Colonic mucosa (tissue), 4 donors: ENCODE measurements at regions not wholly inside any gene's neighbourhood (a gene's known extent, or its start where the extent isn't known, plus 50 kb on each side); places are given as distances from the start of the nearest gene placed in this dataset.

Source experiments
- DNase-seq: peaks from one replicate; pipeline ENCODE4 v3.0.0-alpha.2; 2020
- H3K27ac ChIP-seq: fragments of 200-600 bp; one replicate; pipeline ENCODE4 v1.8.0; 2021
- H3K27me3 ChIP-seq: fragments of 200-600 bp; one replicate; pipeline ENCODE4 v1.8.0; 2021
- H3K36me3 ChIP-seq: fragments of 200-600 bp; one replicate; pipeline ENCODE4 v1.8.0; 2021
- H3K4me1 ChIP-seq: fragments of 200-600 bp; one replicate; pipeline ENCODE4 v1.8.0; 2021; ENCODE audit warnings: mild to moderate bottlenecking
- H3K4me3 ChIP-seq: fragments of 200-600 bp; one replicate; pipeline ENCODE4 v1.8.0; 2021
- H3K9ac ChIP-seq, 2 donors: one replicate each; pipeline ENCODE4 v1.7.0; 2013; ENCODE audit warnings: control low read depth in 2 of 2, low read depth in 2 of 2, low read length in 2 of 2
- H3K9me3 ChIP-seq: fragments of 200-600 bp; one replicate; pipeline ENCODE4 v1.8.0; 2021
- CTCF ChIP-seq: fragments of 200-600 bp; IDR thresholded peaks from one replicate; pipeline ENCODE4 v1.8.0; 2022; ENCODE audit warnings: antibody characterized with exemption, mild to moderate bottlenecking
- intact Hi-C: fragments of 100-400 bp; cut with DNase I; formaldehyde crosslinking; loops from one replicate; pipeline ENCODE4 v1.14.1; 2022
- donor health status: healthy.
- donor health status: DM: no; HTN: no; CAD: no.
- donor health status: DM: no; HTN: no; CAD: no.

GRCh38 chr2:67719351-67719750, 322.2 kb downstream of the ETAA1 start:
- Histone ChIP-seq H3K36me3 (no peaks in the 10 kb centered on the region), H3K9ac (no peak overlapping the region), H3K9me3 (no peaks in the 10 kb centered on the region), H3K4me1 (no peaks in the 10 kb centered on the region), H3K27ac (no peak overlapping the region), H3K27me3 (no peaks in the 10 kb centered on the region), H3K4me3 (no peak overlapping the region)
- no peak for DNase-seq
- intact Hi-C loops = no loop called here
- no peak for TF ChIP-seq CTCF

- no peak overlapping the region for H3K4me3 ChIP-seq
- intact Hi-C loops = no loop called here
- no peaks in the 10 kb centered on the region for H3K4me1 ChIP-seq
- no peaks in the 10 kb centered on the region for H3K36me3 ChIP-seq
- no peak for DNase-seq
- no peaks in the 10 kb centered on the region for H3K27me3 ChIP-seq
- no peak for TF ChIP-seq CTCF
- H3K9ac ChIP-seq = no peak overlapping the region
- H3K9me3 ChIP-seq = no peaks in the 10 kb centered on the region
- no peak overlapping the region for H3K27ac ChIP-seq
Measured at GRCh38 chr2:67721516-67721915, 324.4 kb downstream of the ETAA1 start.

GRCh38 chr2:67724261-67724660, 327.1 kb downstream of the ETAA1 start:
- no peaks in the 10 kb centered on the region for H3K9me3 ChIP-seq
- intact Hi-C loops = no loop called here
- H3K4me3 ChIP-seq = no peak overlapping the region
- H3K27ac ChIP-seq = no peak overlapping the region
- no peaks in the 10 kb centered on the region for H3K4me1 ChIP-seq
- H3K36me3 ChIP-seq = no peaks in the 10 kb centered on the region
- no peak for TF ChIP-seq CTCF
- no peaks in the 10 kb centered on the region for H3K27me3 ChIP-seq
- no peak overlapping the region for H3K9ac ChIP-seq
- no peak for DNase-seq

- DNase-seq = no peak
- intact Hi-C loops = no loop called here
- no peak for TF ChIP-seq CTCF
Measured at GRCh38 chr2:67725731-67726130, 328.6 kb downstream of the ETAA1 start.

GRCh38 chr2:67726416-67726815, 329.3 kb downstream of the ETAA1 start:
- Histone ChIP-seq H3K4me3 (no peak overlapping the region), H3K9me3 (no peaks in the 10 kb centered on the region), H3K9ac (no peak overlapping the region), H3K27ac (peak overlapping the region; percentile 20), H3K36me3 (no peaks in the 10 kb centered on the region), H3K27me3 (no peaks in the 10 kb centered on the region), H3K4me1 (no peaks in the 10 kb centered on the region)
- TF ChIP-seq CTCF = no peak
- intact Hi-C loops = no loop called here
- no peak for DNase-seq

More at GRCh38 chr2:67725731-67726130, 328.6 kb downstream of the ETAA1 start:
- no peaks in the 10 kb centered on the region for H3K4me1 ChIP-seq
- H3K36me3 ChIP-seq = no peaks in the 10 kb centered on the region
- no peaks in the 10 kb centered on the region for H3K9me3 ChIP-seq
- no peaks in the 10 kb centered on the region for H3K27me3 ChIP-seq
- H3K4me3 ChIP-seq = no peak overlapping the region
- H3K27ac ChIP-seq = peak overlapping the region; percentile 20
- H3K9ac ChIP-seq = no peak overlapping the region

GRCh38 chr2:67727131-67727530, 330.0 kb downstream of the ETAA1 start:
- Histone ChIP-seq H3K27me3 (no peaks in the 10 kb centered on the region), H3K27ac (no peak overlapping the region), H3K9me3 (no peaks in the 10 kb centered on the region), H3K4me1 (no peaks in the 10 kb centered on the region), H3K9ac (no peak overlapping the region), H3K4me3 (no peak overlapping the region), H3K36me3 (no peaks in the 10 kb centered on the region)
- DNase-seq = no peak
- no peak for TF ChIP-seq CTCF
- intact Hi-C loops = no loop called here
